ENCODE measurements at regions not wholly inside any gene's neighbourhood (a gene's known extent, or its start where the extent isn't known, plus 50 kb on each side); places are given as distances from the start of the nearest gene placed in this dataset.

- H3K4me3 ChIP-seq (ENCODE audit: control insufficient read depth, low read depth, low read length), result no peak overlapping the region
- TF ChIP-seq CTCF (IDR thresholded peaks at IDR 0.05; ENCODE audit: control insufficient read depth, insufficient read depth, low read depth, low read length, missing control alignments), result no peak
- no peak for DNase-seq (ENCODE audit: low read depth)
Measured at GRCh38 chr2:35067420-35067819, 1288.2 kb upstream of the CRIM1 start.

- TF ChIP-seq CTCF (IDR thresholded peaks at IDR 0.05; ENCODE audit: control insufficient read depth, insufficient read depth, low read depth, low read length, missing control alignments), result no peak
Measured at GRCh38 chr2:35063836-35064235, 1291.7 kb upstream of the CRIM1 start.

GRCh38 chr2:35035883-35036282, 1319.7 kb upstream of the CRIM1 start:
- H3K4me3 ChIP-seq (ENCODE audit: control insufficient read depth, low read depth, low read length), result no peak overlapping the region
- no peak for TF ChIP-seq CTCF (IDR thresholded peaks at IDR 0.05; ENCODE audit: control insufficient read depth, insufficient read depth, low read depth, low read length, missing control alignments)
- DNase-seq (ENCODE audit: low read depth), result no peak

More at GRCh38 chr2:35063836-35064235, 1291.7 kb upstream of the CRIM1 start:
- DNase-seq (ENCODE audit: low read depth), result no peak
- H3K4me3 ChIP-seq (ENCODE audit: control insufficient read depth, low read depth, low read length), result no peak overlapping the region

- no peak for DNase-seq (ENCODE audit: low read depth)
- no peak for TF ChIP-seq CTCF (IDR thresholded peaks at IDR 0.05; ENCODE audit: control insufficient read depth, insufficient read depth, low read depth, low read length, missing control alignments)
- H3K4me3 ChIP-seq (ENCODE audit: control insufficient read depth, low read depth, low read length), result no peak overlapping the region
Measured at GRCh38 chr2:35033748-35034147, 1321.8 kb upstream of the CRIM1 start.

GRCh38 chr2:35023545-35023944, 1332.0 kb upstream of the CRIM1 start:
- no peak overlapping the region for H3K4me3 ChIP-seq (ENCODE audit: control insufficient read depth, low read depth, low read length)
- no peak for TF ChIP-seq CTCF (IDR thresholded peaks at IDR 0.05; ENCODE audit: control insufficient read depth, insufficient read depth, low read depth, low read length, missing control alignments)
- no peak for DNase-seq (ENCODE audit: low read depth)

GRCh38 chr2:35000453-35000852, 1355.1 kb upstream of the CRIM1 start:
- H3K4me3 ChIP-seq (ENCODE audit: control insufficient read depth, low read depth, low read length), result no peak overlapping the region
- TF ChIP-seq CTCF (IDR thresholded peaks at IDR 0.05; ENCODE audit: control insufficient read depth, insufficient read depth, low read depth, low read length, missing control alignments), result no peak
- no peak for DNase-seq (ENCODE audit: low read depth)

- DNase-seq (ENCODE audit: low read depth), result no peak
- H3K4me3 ChIP-seq (ENCODE audit: control insufficient read depth, low read depth, low read length), result no peak overlapping the region
- TF ChIP-seq CTCF (IDR thresholded peaks at IDR 0.05; ENCODE audit: control insufficient read depth, insufficient read depth, low read depth, low read length, missing control alignments), result no peak
Measured at GRCh38 chr2:34998741-34999140, 1356.8 kb upstream of the CRIM1 start.
